Hepatic stellate cell (primary cell): ENCODE measurements at regions not wholly inside any gene's neighbourhood (a gene's known extent, or its start where the extent isn't known, plus 50 kb on each side); places are given as distances from the start of the nearest gene placed in this dataset.

Experiments used
- DNase-seq: peaks from one replicate; pipeline ENCODE4 v3.0.0; 2011; ENCODE audit warnings: low spot score

- peak; percentile 53 for DNase-seq
Measured at GRCh38 chr15:35725353-35725752, 179.4 kb upstream of the DPH6 start.

DNA sequence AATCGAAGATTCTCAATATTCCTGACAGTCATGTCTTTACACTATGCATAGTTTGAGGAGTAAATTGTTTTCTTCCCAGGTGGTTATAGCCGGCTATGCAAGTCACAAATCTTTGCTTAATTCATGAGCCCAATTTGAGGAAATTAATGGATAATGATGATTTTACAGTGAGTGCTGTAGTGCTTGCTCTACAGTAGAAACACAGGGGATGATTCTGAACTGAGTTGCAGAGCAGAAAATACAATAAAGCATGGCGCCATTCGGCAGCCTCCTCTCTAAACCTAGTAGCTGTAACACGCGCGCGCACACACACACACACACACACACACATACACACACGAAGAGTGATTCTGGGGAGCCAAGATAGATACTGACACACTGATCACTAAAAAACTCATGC, 181.7 kb upstream of the DPH6 start:
- no peak for DNase-seq

- DNase-seq, result no peak
Measured at GRCh38 chr15:35728219-35728940, 182.4 kb upstream of the DPH6 start.

GRCh38 chr15:35736150-35736549, 190.2 kb upstream of the DPH6 start:
- DNase-seq, result no peak

- no peak for DNase-seq
Measured at GRCh38 chr15:35737441-35737840, 191.5 kb upstream of the DPH6 start.

DNA sequence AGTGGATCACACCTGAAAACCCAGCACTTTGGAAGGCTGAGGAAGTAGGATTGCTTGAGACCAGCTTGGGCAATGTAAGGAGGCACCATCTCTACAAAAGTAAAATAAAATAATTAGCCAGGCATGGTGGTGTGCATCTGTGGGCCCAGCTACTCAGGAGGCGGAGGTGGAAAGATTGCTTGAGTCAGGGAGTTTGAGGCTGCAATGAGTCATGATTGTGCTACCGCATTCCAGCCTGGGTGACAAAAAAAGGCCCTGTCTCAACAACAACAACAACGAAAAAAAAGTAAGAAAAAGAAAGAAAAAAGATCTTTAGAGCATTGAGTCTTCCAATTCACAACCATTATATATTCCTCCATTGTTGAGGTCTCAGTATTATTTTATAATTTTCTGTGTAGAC, 192.4 kb upstream of the DPH6 start:
- DNase-seq, result no peak

DNA sequence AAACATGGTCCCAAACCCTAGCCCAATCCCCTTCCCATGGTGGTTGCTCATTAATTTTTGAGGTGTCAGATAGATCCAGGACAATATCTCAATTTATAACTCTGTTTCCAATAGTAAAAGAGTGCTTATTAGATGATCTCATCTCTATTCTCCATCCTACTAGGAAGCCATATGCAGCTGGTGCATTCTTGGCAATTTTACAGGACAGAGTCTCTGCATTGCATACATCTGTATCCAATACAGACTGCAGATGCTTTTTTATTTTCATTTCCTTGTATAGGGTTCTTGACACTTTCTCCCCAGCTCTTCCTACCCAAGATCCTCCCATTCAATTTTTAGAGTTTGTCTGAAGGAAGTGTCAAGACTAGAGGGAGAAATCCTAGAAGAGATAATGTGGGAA, 194.8 kb upstream of the DPH6 start:
- DNase-seq, result no peak

GRCh38 chr15:35741395-35741794, 195.4 kb upstream of the DPH6 start:
- no peak for DNase-seq

- DNase-seq, result no peak
Measured at GRCh38 chr15:35741881-35742280, 195.9 kb upstream of the DPH6 start.

DNA sequence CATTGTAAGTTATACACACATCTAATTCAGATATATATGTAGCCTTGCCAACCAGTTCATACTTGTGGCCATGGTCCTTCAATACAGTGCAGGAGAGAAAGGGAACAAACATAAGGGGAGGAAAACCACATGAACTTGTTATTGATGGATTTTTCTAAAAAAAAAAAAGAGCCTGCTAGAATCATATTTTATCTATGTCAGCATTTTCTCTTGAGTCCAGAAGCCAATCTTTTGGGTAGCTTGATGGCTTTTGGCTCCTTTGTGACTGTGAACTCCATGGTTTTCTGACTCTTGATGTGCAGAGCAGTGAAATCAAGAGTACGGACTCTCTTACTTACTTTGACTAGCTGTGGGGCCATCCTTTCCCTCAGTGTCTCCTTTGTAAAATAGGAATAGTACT, 197.4 kb upstream of the DPH6 start:
- no peak for DNase-seq

DNA sequence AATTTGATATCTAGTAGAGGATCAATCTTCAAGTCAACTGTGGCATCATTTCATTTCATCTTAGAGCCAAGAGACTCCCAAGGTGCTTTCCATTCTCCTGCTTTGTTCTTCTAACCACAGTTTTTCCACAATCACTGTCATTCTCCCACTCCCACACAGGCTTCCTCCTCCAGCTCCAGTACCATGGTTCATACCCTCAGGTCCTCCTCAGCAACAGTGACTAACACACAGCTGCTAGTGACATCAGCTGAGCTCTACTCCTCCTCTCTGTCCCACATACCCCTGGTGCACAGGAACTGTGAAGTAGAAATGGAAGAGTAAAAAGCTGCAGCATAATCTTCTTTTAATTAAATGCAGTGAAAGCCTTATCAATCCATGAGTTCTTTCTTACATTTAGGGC, 200.2 kb upstream of the DPH6 start:
- DNase-seq, result no peak

- no peak for DNase-seq
Measured at GRCh38 chr15:35748105-35748504, 202.1 kb upstream of the DPH6 start.

GRCh38 chr15:35750051-35750450, 204.1 kb upstream of the DPH6 start:
- no peak for DNase-seq

DNA sequence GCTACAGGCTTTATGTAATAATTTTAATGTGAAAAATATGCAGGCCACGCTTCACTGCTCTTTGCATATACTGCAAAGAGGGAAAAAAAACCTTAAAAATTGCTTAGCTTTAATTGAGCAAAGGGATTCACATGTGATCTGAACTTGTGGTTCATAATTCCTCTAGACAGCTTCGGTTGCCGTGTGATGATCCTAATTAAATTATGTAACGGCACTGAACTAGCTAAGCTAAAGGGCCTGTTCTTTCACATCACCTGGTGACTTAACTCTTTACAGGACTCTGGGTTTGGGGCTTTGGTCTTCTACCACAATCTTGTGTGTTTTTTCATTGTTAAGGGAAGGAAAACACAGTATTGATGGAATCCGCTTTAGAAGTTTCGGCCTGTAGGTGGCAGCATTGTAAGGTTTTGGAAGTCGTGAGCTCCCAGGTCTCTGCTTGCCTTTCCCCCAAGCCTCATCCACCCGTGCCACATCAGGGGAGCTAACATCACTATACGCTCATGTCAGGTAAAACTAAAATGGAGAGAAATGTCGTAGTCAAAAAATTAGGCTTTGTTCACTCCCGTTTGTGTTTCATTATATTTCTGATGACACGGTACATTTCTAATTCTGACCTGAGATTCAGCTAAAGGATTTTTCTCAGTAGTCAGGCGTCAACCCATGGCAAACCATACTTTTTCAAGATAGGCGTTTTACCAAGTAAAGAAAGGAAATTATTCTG, 205.6 kb upstream of the DPH6 start:
- peak; percentile 49 for DNase-seq

DNA sequence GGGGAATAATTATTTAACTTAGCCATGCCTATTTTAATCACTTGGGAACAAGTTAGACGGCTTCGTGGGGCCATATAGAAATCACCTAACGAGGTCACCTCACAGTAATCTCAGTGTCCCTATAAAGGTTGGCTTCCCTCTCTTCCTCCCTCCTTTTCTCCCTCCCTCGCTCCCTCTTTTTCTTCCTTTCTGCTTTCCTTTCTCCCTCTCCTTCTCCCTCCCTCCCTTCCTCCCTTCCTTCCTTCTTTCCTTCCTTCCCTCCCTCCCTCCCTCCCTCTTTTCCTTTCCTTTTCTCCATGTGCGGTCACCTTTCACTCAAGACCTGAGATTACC, 206.1 kb upstream of the DPH6 start:
- no peak for DNase-seq

DNA sequence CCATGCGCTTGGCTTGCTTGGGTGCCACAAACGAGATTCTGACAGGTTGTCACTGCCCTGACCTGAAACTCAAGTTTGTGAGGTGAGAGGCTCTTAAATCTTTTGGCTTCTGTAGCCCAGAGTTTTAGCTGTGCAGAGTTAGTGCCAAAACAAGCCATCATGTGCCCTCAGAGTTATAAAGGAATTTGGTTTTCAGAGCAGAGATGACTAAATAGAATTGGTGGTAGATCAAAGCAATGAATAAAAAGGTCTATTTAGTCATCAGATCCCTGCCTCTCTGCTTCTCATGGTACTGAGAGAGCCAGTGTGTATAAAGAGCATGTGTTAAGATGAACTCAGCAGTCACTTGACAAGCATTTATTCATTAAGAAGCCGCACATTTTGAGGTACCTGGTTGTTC, 207.5 kb upstream of the DPH6 start:
- DNase-seq, result no peak

GRCh38 chr15:35755237-35755802, 209.4 kb upstream of the DPH6 start:
- no peak for DNase-seq

- no peak for DNase-seq
Measured at GRCh38 chr15:35756623-35757022, 210.7 kb upstream of the DPH6 start.

DNA sequence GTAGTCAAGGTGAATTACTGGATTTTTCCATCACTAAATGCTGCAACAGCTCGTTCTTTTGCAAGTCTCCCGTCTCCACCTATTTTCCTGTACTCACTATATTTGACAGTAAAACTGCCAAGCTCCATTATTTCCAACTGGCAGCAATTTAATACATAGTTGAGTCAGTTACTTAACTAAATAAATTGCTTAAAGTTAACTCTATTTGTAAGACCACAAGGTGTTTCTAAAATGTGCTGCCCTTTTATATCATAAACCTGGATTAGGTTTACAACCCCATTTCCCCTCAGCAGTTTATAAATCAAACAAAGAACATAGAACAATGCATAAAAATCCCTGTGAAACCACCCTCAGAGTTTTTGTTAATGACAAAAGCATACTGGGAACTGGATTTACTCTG, 211.4 kb upstream of the DPH6 start:
- DNase-seq, result no peak

DNA sequence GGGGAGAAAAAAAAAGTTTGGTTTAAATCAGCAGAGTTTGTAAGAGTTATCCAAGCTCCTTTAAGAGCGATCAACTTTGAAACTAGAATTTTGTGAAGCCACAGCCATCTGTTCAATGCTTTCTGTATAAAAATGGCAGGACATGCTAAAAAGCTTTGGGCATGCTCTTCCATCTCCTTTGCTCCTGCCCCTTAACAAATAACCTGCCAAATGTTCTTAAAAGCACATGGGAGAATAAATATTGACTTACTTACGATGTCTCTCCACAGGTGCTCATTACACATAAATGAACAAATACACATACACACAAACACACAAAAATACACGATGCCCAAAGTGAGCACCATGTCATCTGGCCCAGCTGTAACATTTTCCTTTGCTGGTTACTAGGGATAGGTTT, 211.8 kb upstream of the DPH6 start:
- DNase-seq, result no peak

- no peak for DNase-seq
Measured at GRCh38 chr15:35764661-35765519, 218.9 kb upstream of the DPH6 start.

DNA sequence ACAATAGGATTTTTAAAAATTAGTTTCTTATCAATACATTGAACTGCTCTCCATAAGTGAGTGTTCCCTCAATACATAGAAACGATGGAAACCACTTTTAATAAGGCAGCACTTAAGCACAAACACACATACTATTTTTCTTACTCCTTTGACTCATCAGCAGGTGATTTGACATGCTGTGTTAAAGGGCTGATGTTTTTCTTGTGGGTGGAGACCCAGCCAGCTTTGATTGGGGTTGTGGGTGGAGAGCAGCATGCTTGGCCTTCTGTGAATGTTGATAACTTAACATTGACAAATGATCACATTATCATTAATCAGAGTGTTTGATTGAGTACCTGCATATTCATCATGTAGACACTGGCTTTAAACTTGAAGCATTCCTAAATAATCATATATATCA, 223.0 kb upstream of the DPH6 start:
- DNase-seq, result no peak

GRCh38 chr15:35769656-35770055, 223.7 kb upstream of the DPH6 start:
- DNase-seq, result no peak
